NCI-H526 (cell line): ENCODE measurements at regions not wholly inside any gene's neighbourhood (a gene's known extent, or its start where the extent isn't known, plus 50 kb on each side); places are given as distances from the start of the nearest gene placed in this dataset.

Source experiments
- DNase-seq, 2 experiments: peaks; one replicate each; lab custom pipeline; 2025; lab: John Stamatoyannopoulos, UW

- DNase-seq = no peak
Observed at GRCh38 chr18:78926243-78926615, 53.4 kb upstream of the SALL3 start.

- no peak for DNase-seq
Observed at GRCh38 chr18:78927156-78927555, 52.5 kb upstream of the SALL3 start.

- DNase-seq = no peak
Observed at GRCh38 chr18:78927616-78928015, 52.0 kb upstream of the SALL3 start.

- no peak for DNase-seq
Observed at GRCh38 chr18:78928076-78928475, 51.5 kb upstream of the SALL3 start.

GRCh38 chr18:78929516-78929915, 50.1 kb upstream of the SALL3 start:
- DNase-seq = no peak
